Ishikawa (cell line): ENCODE measurements at regions not wholly inside any gene's neighbourhood (a gene's known extent, or its start where the extent isn't known, plus 50 kb on each side); places are given as distances from the start of the nearest gene placed in this dataset.

Experiments used
- CEBPB ChIP-seq: IDR thresholded peaks from 2 replicates; pipeline ENCODE4 v1.6.1; 2012
- CREB1 ChIP-seq: IDR thresholded peaks from 2 replicates; pipeline ENCODE4 v1.6.1; 2012; ENCODE audit warnings: low read depth
- EGR1 ChIP-seq: IDR thresholded peaks from 2 replicates; pipeline ENCODE4 v1.6.1; 2012
- EP300 ChIP-seq: IDR thresholded peaks from 2 replicates; pipeline ENCODE4 v1.6.1; 2012; ENCODE audit warnings: borderline replicate concordance
- FOXM1 ChIP-seq: IDR thresholded peaks from 2 replicates; pipeline ENCODE4 v1.6.1; 2012; ENCODE audit warnings: low read depth, borderline replicate concordance
- NFIC ChIP-seq: IDR thresholded peaks from 2 replicates; pipeline ENCODE4 v1.6.1; 2012
- RAD21 ChIP-seq: IDR thresholded peaks from 2 replicates; pipeline ENCODE4 v1.6.1; 2012; ENCODE audit warnings: low read depth
- TAF1 ChIP-seq: IDR thresholded peaks from 2 replicates; pipeline ENCODE4 v1.6.1; 2012; ENCODE audit warnings: low read depth, mild to moderate bottlenecking
- TCF12 ChIP-seq: IDR thresholded peaks from 2 replicates; pipeline ENCODE4 v1.6.1; 2012; ENCODE audit warnings: low read depth
- TEAD4 ChIP-seq: IDR thresholded peaks from 2 replicates; pipeline ENCODE4 v1.6.1; 2012
- YY1 ChIP-seq: IDR thresholded peaks from 2 replicates; pipeline ENCODE4 v1.6.1; 2012; ENCODE audit warnings: low read depth
- ZBTB7A ChIP-seq: IDR thresholded peaks from 2 replicates; pipeline ENCODE4 v1.6.1; 2012; ENCODE audit warnings: low read depth
- TF ChIP-seq, protein P1 (sequence below): IDR thresholded peaks from 2 replicates; pipeline ENCODE4 v1.6.1; 2012; ENCODE audit warnings: low read depth, mild to moderate bottlenecking
- TF ChIP-seq, protein P2 (sequence below): IDR thresholded peaks from 2 replicates; pipeline ENCODE4 v1.6.1; 2012
- TF ChIP-seq, protein P3 (sequence below): IDR thresholded peaks from 2 replicates; pipeline ENCODE4 v1.6.1; 2012

DNA sequence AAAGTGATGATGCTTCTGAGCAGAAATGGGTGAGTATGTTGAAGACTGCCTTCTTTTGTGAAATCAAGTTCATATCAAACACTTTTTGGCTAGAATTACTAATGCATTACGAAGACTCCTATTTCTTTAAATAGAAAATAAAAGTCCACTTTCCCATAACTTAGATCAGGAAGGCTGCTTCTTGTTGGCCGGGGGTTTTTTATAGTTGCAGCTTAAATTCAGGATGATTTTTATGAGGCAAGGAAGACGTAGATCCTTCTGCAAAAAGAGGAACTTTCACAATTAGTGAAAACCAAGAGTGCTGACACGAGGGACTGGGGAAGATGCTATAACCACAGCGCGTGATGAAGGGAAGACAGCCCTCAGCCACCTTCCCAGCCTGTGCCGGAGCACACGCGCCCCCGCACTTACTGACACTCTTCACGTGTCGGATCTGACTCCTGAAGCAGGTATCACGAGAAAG is 206.1 kb upstream of the PRDM1 start:
- TF ChIP-seq, protein P1, sequence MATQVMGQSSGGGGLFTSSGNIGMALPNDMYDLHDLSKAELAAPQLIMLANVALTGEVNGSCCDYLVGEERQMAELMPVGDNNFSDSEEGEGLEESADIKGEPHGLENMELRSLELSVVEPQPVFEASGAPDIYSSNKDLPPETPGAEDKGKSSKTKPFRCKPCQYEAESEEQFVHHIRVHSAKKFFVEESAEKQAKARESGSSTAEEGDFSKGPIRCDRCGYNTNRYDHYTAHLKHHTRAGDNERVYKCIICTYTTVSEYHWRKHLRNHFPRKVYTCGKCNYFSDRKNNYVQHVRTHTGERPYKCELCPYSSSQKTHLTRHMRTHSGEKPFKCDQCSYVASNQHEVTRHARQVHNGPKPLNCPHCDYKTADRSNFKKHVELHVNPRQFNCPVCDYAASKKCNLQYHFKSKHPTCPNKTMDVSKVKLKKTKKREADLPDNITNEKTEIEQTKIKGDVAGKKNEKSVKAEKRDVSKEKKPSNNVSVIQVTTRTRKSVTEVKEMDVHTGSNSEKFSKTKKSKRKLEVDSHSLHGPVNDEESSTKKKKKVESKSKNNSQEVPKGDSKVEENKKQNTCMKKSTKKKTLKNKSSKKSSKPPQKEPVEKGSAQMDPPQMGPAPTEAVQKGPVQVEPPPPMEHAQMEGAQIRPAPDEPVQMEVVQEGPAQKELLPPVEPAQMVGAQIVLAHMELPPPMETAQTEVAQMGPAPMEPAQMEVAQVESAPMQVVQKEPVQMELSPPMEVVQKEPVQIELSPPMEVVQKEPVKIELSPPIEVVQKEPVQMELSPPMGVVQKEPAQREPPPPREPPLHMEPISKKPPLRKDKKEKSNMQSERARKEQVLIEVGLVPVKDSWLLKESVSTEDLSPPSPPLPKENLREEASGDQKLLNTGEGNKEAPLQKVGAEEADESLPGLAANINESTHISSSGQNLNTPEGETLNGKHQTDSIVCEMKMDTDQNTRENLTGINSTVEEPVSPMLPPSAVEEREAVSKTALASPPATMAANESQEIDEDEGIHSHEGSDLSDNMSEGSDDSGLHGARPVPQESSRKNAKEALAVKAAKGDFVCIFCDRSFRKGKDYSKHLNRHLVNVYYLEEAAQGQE = no peak
- no peak for TF ChIP-seq NFIC
- no peak for TF ChIP-seq FOXM1
- no peak for TF ChIP-seq EP300
- TF ChIP-seq TCF12 = no peak
- TF ChIP-seq RAD21 = no peak
- TF ChIP-seq CREB1 = no peak
- no peak for TF ChIP-seq YY1
- TF ChIP-seq TAF1 = no peak
- no peak for TF ChIP-seq TEAD4

DNA sequence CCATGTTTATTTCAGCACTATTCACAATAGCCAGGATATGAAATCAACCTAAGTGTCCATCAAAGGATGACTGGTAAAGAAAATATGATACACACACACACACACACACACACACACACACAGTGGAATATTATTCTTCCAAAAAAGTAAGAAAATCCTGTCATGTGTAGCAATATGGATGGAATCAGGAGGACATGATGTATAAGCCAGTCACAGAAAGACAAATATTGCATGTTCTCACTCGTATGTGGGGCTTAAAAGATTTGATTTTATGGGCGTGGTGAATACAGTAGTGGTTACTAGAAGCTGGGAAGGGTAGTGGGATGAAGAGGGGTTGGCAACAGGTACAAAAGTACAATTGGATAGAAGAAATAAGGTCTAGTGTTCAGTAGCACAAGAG is 207.0 kb upstream of the PRDM1 start:
- no peak for TF ChIP-seq TCF12
- TF ChIP-seq, protein P1 = no peak
- TF ChIP-seq, protein P2, sequence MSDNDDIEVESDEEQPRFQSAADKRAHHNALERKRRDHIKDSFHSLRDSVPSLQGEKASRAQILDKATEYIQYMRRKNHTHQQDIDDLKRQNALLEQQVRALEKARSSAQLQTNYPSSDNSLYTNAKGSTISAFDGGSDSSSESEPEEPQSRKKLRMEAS = no peak

DNA sequence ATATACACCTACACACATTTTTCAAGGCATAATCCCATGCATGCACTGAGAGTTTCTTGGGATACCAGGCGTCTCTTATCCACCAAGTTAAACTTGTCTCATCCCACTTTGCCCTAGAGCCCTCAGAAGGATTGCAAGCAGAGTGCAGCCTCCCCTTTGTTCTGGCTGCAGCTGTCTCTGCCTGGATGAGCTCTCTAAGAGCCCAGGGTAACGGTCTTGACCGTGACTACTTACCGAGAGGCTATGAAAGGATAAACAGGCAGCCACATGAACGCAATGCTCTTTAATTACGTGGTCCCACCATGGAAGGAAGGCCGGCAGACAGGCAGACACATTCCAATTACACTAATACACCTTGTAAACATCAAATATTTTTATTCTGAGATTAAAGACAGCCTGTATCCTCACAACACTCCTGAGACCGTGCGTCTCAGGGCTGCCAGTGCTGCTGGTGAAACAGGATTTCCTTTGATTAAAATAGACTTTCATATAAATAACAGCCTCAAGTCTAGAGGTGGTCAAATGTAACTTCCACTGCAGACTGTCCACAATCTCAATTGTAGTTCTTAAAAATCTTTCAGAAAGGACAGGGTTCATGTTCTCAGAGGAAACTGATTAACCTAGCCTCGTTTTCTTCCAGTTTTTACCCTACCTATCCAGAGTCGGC is 210.0 kb upstream of the PRDM1 start:
- TF ChIP-seq NFIC (no peak), YY1 (no peak), TCF12 (no peak), EP300 (no peak), ZBTB7A (no peak), TAF1 (no peak), CREB1 (no peak), CEBPB (no peak), EGR1 (no peak), TEAD4 (no peak), FOXM1 (no peak)
- TF ChIP-seq, protein P3, sequence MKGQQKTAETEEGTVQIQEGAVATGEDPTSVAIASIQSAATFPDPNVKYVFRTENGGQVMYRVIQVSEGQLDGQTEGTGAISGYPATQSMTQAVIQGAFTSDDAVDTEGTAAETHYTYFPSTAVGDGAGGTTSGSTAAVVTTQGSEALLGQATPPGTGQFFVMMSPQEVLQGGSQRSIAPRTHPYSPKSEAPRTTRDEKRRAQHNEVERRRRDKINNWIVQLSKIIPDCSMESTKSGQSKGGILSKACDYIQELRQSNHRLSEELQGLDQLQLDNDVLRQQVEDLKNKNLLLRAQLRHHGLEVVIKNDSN = no peak
- TF ChIP-seq, protein P1 = no peak
- TF ChIP-seq, protein P2 = no peak

DNA sequence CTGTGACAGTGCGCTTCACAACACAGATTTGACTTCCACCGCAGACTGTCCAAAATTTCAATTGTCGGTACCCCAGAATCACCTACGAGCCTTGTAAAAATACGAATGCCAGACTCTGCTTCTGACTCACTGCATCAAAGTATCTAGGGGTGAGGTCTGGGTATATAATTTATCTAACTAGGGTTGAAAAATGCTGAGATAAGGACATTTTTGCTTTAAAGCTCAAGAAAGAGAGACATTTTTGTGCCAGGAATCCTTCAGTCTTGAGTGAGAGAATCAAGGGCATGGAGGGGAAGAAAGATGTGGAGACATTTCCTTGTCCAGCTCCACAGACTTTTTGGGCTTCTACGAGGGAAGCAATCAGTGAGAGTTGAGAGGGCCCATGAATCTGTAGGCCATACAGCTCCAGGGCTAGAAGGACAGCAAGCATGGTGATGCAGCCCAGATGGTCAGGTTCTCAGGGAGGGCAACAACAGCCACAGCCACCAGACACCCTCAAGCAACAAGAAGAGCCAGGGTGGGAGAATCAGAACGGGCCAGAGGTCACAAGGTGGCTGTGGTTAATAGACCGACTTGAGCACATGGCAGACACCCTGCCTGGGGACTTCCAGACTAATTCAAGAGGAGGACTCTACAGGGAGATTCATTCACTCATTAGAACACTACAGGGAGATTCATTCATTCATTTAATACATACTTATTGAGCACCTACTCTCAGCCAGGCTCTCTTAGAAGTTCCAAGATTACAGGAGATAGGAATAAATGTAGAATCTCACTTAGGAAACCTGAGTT is 211.1 kb upstream of the PRDM1 start:
- TF ChIP-seq ZBTB7A = no peak
- TF ChIP-seq YY1 = no peak
- TF ChIP-seq CREB1 = no peak
- TF ChIP-seq TAF1 = no peak
- TF ChIP-seq, protein P3 = no peak
- TF ChIP-seq, protein P2 = no peak
- TF ChIP-seq, protein P1 = no peak
- TF ChIP-seq EGR1 = no peak
- no peak for TF ChIP-seq RAD21
- no peak for TF ChIP-seq TEAD4
- TF ChIP-seq EP300 = no peak
- TF ChIP-seq CEBPB = no peak
- no peak for TF ChIP-seq NFIC
